CD1c-positive myeloid dendritic cell (primary cell): ENCODE measurements at regions not wholly inside any gene's neighbourhood (a gene's known extent, or its start where the extent isn't known, plus 50 kb on each side); places are given as distances from the start of the nearest gene placed in this dataset.

Source experiments
- DNase-seq: peaks from one replicate; pipeline ENCODE4 v3.0.0-alpha.2; 2016; ENCODE audit errors: extremely low spot score

DNA sequence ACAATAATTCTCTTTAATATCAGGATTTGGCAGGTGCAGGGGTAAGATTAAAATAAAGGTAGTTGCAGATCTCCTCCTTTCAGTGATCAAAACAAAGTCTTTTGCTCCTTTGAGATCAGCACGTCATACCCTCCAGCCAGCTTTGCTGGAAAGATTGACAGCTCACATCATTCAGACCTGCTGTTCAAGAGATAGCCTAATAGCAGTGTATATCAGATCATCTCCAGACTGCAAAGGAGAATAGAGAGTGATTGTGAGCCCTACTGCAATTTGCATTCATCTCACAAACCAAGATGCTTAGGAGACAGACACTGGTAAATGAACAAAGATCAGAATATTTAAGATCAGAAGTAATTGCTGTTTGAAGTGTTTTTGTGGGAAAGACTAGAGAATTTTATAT is 135.8 kb upstream of the DSEL start:
- no peak for DNase-seq

DNA sequence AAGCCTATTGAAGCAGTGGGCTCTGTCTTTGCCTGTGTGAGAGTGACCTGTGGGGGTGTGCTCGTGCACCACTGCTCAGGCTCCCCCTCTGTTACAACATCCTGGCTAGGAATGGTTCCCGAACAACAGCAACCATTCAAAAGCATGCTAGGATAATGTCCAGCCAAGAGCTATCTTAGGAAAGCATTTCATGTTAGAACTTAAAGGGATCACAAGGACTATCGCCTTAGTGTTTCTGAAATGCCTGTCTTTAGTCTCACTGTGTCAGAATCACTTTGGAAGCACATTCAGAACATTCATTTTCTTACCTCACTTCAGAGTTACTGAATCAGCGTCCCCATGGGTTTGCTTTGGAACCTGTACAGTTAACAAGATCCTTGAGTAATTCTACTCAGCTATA is 134.9 kb upstream of the DSEL start:
- DNase-seq = no peak

- DNase-seq = no peak
Observed at GRCh38 chr18:67650686-67651385, 134.3 kb upstream of the DSEL start.

- DNase-seq = no peak
Observed at GRCh38 chr18:67646890-67647289, 130.4 kb upstream of the DSEL start.

- DNase-seq = no peak
Observed at GRCh38 chr18:67644226-67644625, 127.7 kb upstream of the DSEL start.

- DNase-seq = no peak
Observed at GRCh38 chr18:67639872-67640271, 123.4 kb upstream of the DSEL start.

DNA sequence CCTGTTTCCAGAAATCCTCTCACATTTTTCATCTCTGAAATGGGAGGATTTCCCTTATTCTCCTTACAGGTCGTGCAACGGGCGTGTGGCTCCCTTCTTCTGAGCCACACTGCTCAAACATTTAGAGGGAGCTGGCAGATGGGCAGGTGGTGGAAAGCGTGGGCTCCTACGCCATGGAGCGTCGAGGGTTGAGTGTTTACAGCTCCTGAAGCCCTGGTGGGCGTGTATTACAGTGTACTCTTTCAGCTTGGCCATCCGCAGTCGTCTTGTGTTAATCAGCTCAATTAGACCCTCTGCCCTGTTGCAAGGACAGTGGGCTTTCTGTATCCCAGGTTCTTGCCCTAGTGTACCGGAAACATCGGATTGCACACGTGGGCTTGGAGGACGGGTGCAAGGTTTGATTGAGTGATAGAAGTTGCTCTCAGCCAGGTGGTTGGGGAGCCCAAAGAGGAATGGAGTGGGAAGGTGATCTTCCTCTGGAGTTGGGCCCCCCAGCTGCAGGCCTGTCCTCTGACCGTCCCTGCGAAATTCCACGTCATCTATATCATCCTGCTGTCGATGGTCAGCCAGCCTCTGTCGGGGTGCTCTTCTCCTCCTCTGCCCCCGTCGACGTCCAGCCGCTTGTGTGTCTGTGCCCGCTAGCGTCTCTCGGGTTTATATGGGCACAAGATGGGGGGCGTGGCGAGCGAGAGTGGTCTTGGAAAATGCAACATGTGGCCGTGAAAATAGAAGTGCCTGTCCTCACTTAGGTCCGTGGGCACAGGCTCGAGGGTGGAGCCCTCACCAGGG is 120.3 kb upstream of the DSEL start:
- no peak for DNase-seq

DNA sequence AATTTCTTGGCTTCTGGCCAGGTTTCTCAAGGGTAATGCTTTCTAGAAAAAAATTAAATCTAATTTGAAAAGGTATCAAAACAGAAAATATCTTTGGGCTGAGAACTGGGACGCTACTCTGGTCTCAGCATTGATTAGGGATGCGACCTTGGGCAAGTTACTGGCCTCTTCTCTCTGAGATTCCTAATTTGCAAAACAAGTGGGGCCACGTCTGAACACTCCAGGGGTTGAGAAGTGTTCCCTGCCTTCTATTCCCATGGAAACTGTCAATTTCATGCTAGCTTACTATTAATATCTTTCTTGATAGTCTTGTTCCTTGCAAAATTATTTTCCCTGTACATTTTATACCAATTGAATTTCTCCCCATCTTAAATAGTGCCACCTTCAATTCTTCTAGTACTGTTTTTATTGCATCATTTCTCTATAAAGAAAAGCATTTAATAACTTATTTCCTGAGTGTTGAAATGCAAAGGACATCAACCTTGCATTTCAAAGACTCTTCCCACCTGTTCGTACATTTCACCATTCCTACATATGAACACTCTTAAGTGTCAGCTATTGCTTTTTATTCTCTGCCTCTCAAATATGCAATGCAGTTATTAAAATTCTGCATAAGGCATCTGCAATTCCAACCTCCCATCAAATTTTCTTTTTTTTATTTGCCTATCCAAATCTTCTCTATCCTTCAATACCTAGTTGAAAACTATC is 118.3 kb upstream of the DSEL start:
- no peak for DNase-seq

DNA sequence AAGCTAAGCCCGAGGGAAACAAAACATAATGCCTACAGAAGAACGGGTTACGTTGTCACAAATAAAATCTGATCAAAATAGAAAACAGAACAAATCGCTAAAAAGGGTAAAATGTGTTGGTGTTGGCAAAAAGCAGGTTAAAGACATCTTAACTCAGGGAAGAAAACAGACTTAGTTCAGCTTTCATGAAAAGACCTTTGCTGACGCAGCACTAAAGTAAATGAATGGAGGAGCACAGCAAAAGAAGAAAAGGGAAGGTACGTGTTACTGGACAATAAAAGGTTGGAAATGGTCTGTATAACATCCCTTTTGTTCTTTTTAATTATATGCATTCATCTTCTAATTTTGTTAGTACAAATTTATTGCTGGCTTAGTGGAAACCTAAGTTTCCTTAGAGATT is 117.4 kb upstream of the DSEL start:
- DNase-seq = no peak

GRCh38 chr18:67621906-67622305 is 105.4 kb upstream of the DSEL start:
- no peak for DNase-seq

GRCh38 chr18:67621049-67621713 is 104.7 kb upstream of the DSEL start:
- no peak for DNase-seq

- no peak for DNase-seq
Observed at GRCh38 chr18:67618061-67618460, 101.5 kb upstream of the DSEL start.

- no peak for DNase-seq
Observed at GRCh38 chr18:67615876-67616275, 99.4 kb upstream of the DSEL start.

- no peak for DNase-seq
Observed at GRCh38 chr18:67613731-67614130, 97.2 kb upstream of the DSEL start.

DNA sequence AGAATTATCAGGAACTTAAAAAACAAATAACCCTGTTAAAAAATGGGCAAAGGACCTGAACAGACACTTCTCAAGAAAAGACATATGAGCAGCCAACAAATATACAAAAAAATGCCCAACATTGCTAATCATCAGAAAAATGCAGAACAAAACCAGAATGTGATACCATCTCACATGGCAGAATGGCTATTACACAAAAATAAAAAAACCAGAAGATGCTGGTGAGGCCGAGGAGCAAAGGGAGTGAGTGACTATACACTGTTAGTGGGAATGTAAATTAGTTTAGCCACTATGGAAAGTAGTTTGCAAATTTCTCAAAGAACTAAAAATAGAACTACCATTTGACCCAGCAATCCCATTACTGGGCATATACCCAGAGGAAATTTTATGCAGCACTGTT is 95.8 kb upstream of the DSEL start:
- no peak for DNase-seq

DNA sequence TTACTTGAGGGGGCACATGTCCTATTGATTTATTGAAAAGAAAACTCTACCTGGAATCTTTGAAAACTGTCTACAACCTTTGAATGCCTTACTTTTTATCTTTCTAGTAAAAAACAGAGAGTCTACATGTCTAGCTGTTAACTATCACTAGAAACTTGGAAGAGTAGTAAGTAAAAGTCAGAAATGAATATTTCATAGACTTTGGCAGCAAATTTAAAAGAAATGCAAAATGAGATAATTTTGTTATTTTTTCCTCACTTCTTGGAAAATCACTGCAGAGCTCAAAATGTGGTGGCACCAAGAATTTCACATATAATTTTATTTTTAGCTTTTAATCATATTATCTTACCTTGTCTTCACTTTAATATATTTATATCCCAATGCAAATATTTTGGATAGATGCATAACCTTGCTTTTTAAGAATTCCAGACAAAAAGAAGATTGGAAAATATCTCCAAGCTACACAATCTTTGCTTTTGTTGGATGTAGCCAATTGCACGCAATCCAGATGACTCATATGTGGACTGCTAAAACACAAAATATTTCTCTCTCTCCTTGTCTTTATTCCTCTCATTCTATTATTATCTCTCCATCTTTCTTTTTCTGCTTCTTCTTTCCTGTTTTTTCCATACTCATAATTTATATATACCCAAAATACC is 92.2 kb upstream of the DSEL start:
- no peak for DNase-seq

DNA sequence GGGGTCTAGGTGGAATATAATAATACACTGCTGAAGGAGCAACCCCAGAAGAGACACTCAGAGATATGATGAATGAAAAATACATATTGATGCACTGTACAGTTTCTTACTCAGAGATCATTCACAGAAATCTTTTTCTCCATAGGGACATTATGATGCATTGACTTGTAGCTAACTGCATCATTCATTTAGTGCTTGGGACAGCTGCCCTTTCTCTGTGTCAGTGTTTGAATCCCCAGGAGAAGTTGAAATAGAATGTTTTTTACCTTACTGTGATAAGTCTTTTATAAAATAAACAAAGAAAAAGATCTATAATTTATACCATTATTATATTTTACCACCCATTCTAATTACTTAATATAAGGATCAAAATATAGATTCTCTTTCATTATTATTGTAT is 91.7 kb upstream of the DSEL start:
- no peak for DNase-seq

DNA sequence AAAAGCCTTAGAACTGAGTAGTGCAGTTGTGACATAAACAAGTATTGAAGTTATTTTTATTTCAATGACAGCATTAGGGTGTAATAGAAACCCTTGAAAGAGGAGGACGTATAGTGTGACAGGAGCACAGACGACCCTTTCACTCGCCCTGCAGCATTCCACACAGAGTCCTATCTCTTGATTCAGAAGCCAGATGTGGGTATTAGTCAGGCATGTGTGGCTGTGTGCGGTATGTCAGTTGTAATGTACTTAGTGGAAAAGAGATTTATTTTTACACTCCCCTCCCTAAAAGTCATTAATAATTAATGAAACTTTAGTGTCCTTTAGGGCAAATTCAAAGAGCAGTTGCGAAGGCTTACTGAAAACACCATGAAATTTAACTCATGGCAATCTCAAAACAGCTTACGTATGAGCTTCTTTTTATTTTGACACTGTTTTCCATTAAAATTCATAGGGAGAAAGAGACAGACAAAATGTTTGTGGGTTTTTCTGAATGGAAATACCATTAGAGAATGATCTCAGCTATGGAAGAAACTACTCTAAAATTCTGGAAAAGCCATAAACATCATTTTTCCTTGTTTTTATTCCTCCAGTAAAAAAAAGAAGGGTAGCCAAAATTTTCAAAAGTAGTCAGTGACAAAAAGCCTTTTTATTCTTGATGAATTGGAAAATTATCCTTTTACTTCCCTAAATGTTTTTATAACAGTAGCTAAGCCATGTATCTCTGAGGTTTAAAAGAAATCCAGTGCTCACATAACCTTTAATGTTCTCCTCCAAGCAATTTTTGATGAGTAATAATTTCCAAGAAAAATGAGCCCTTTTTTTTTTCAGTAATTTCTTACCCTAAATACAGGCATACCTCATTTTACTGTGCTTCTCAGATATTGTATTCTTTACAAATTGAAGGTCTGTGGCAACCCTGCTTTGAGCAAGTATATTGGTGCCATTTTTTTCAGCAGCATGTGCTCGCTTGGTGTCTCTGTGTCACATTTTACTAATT is 84.0 kb upstream of the DSEL start:
- DNase-seq = no peak

- DNase-seq = no peak
Observed at GRCh38 chr18:67599277-67599676, 82.8 kb upstream of the DSEL start.

DNA sequence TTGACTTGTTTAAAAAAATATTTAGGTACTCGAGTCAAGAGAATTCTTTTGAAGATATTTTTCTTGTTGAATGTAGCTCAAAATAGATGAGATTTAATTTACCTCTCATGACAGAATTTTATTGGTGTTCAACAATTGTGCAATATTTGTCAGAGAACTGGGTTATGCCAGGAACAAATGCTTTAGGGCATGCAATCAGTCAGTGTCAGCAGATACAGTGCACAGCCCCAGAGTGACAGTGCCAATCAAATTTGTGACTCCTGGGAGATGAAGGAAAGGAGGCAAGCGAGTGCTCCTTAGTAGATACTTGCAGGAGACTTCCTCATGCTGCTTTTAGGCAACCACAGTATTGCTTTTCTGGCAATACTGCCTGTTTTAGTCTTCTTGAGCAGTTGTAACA is 81.2 kb upstream of the DSEL start:
- no peak for DNase-seq

DNA sequence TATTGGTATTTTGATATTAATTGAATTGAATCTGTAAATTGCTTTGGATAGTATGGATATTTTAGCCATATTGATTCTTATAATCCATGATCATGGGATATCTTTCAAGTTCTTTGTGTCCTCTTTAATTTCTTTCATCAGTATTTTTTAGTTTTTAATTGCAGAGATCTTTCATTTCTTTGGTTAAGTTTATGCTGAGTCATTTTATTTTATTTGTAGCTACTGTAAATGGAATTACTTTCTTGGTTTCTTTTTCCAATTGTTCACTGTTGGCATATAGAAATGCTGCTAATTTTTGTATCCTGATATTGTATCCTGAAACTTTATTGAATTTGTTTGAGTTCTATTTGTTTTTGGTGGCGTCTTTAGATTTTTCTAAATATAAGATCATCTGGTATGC is 79.5 kb upstream of the DSEL start:
- no peak for DNase-seq
